ENCODE measurements at regions not wholly inside any gene's neighbourhood (a gene's known extent, or its start where the extent isn't known, plus 50 kb on each side); places are given as distances from the start of the nearest gene placed in this dataset.
"Not testable (repeated sequence)": the region's sequence is repeated elsewhere in the genome, so short reads cannot be mapped to it uniquely, and the experiment has no call there.

DNA sequence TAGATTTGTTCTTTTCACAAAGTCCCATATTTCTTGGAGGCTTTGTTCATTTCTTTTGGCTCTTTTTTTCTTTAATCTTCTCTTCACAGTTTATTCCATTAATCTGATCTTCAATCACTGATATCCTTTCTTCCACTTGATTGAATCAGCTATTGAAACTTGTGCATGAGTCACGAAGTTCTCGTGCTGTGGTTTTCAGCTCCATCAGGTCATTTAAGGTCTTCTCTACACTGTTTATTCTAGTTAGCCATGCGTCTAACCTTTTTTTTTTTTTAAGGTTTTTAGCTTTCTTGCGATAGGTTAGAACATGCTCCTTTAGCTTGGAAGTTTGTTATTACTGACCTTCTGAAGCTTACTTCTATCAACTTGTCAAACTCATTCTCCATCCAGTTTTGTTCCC is 65.8 kb upstream of the TP53I11 start:
- ChIA-PET CTCF (interaction anchor here (0.7 to 1.2 kb wide), 3 partner anchors 10 to 80 kb away, joined by 3 to 4 read pairs (median 3); no protein-coding TSS in a partner anchor), POLR2A (interaction anchor here (1.3 kb wide), 1 partner anchor 14 kb away, joined by 5 read pairs; no protein-coding TSS in a partner anchor)
- H3K36me3 ChIP-seq (replicated peaks in 1 of 2; ENCODE audit: control extremely low read depth in 1 of 2, control insufficient read depth in 1 of 2, extremely low read depth in 1 of 2, insufficient read depth in 2 of 2, low read length in 1 of 2); H3K27ac Mint-ChIP-seq; H3K4me2 ChIP-seq (replicated peaks; ENCODE audit: low read depth, low read length, poor library complexity, severe bottlenecking); ATAC-seq (ENCODE audit: low read depth); intact Hi-C loops (cut with micrococcal nuclease); DNase-seq; H3K9ac ChIP-seq (ENCODE audit: low read length); H2AFZ ChIP-seq (ENCODE audit: insufficient read depth, low read depth, low read length, poor library complexity, severe bottlenecking); H3K4me3 ChIP-seq (ENCODE audit: control extremely low read depth in 1 of 5, extremely low read depth in 1 of 5, insufficient read depth in 1 of 5, low read depth in 2 of 5, low read length in 4 of 5); H3K79me2 ChIP-seq (ENCODE audit: control insufficient read depth, insufficient read depth, low read length); H3K9me3 Mint-ChIP-seq (ENCODE audit: insufficient read depth); H3K27ac ChIP-seq (ENCODE audit: low read length in 2 of 2); H3K9me3 ChIP-seq (ENCODE audit: control extremely low read depth in 1 of 3, control insufficient read depth in 2 of 3, insufficient read depth in 1 of 3, low read length in 2 of 3); H3K4me1 ChIP-seq (ENCODE audit: control insufficient read depth in 2 of 2, insufficient read depth in 2 of 2, low read length in 2 of 2); H4K20me1 ChIP-seq (ENCODE audit: control insufficient read depth, insufficient read depth, low read length, poor library complexity, severe bottlenecking); H3K4me3 Mint-ChIP-seq: not testable (repeated sequence)
- H3K27me3 ChIP-seq (replicated peaks in 1 of 4; ENCODE audit: control extremely low read depth in 1 of 4, control insufficient read depth in 3 of 4, insufficient read depth in 4 of 4, low read length in 3 of 4) = peaks cover 0 to 12% (median 0%) of the 10 kb centered on the region in 4 experiments
- peaks cover 16% of the 10 kb centered on the region for H3K27me3 Mint-ChIP-seq
- WGBS (ENCODE audit: insufficient coverage) = 61% methylated on average over 2 of the region's 4 CpGs
- H3K4me1 Mint-ChIP-seq = peaks cover 19% of the 10 kb centered on the region

DNA sequence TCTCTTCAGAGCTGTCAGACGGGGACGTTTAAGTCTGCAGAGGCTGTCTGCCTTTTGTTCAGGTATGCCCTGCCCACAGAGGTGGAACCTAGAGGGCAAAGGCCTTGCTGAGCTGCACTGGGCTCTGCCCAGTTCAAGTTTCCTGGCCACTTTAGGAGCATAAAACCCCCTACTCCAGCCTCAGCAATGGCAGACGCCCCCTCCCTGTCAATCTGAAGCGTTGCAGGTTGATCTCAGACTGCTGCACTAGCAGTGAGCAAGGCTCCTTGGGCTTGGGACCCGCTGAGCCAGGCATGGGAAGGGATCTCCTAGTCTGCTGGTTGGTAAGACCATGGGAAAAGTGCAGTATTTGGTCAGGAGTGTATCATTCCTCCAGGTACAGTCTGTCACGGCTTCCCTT is 66.6 kb upstream of the TP53I11 start:
- Histone ChIP-seq H4K20me1 (ENCODE audit: control insufficient read depth, insufficient read depth, low read length, poor library complexity, severe bottlenecking) (no peaks in the 10 kb centered on the region), H3K27me3 (replicated peaks in 1 of 4; ENCODE audit: control extremely low read depth in 1 of 4, control insufficient read depth in 3 of 4, insufficient read depth in 4 of 4, low read length in 3 of 4) (peaks cover 0 to 14% (median 0%) of the 10 kb centered on the region in 4 experiments), H2AFZ (ENCODE audit: insufficient read depth, low read depth, low read length, poor library complexity, severe bottlenecking) (no peak overlapping the region), H3K4me2 (replicated peaks; ENCODE audit: low read depth, low read length, poor library complexity, severe bottlenecking) (no peak overlapping the region), H3K4me3 (ENCODE audit: control extremely low read depth in 1 of 5, extremely low read depth in 1 of 5, insufficient read depth in 1 of 5, low read depth in 2 of 5, low read length in 4 of 5) (no peak overlapping the region), H3K4me1 (ENCODE audit: control insufficient read depth in 2 of 2, insufficient read depth in 2 of 2, low read length in 2 of 2) (peaks cover 10 to 11% of the 10 kb centered on the region in 2 donors), H3K9ac (ENCODE audit: low read length) (no peak overlapping the region), H3K79me2 (ENCODE audit: control insufficient read depth, insufficient read depth, low read length) (no peaks in the 10 kb centered on the region), H3K9me3 (ENCODE audit: control extremely low read depth in 1 of 3, control insufficient read depth in 2 of 3, insufficient read depth in 1 of 3, low read length in 2 of 3) (no peaks in the 10 kb centered on the region), H3K36me3 (replicated peaks in 1 of 2; ENCODE audit: control extremely low read depth in 1 of 2, control insufficient read depth in 1 of 2, extremely low read depth in 1 of 2, insufficient read depth in 2 of 2, low read length in 1 of 2) (no peaks in the 10 kb centered on the region), H3K27ac (ENCODE audit: low read length in 2 of 2) (no peak overlapping the region)
- Mint-ChIP-seq H3K9me3 (ENCODE audit: insufficient read depth) (peaks cover 2% of the 10 kb centered on the region), H3K4me3 (no peak overlapping the region), H3K27ac (no peak overlapping the region), H3K4me1 (peaks cover 23% of the 10 kb centered on the region), H3K27me3 (peaks cover 16% of the 10 kb centered on the region)
- TF ChIP-seq, protein P1, sequence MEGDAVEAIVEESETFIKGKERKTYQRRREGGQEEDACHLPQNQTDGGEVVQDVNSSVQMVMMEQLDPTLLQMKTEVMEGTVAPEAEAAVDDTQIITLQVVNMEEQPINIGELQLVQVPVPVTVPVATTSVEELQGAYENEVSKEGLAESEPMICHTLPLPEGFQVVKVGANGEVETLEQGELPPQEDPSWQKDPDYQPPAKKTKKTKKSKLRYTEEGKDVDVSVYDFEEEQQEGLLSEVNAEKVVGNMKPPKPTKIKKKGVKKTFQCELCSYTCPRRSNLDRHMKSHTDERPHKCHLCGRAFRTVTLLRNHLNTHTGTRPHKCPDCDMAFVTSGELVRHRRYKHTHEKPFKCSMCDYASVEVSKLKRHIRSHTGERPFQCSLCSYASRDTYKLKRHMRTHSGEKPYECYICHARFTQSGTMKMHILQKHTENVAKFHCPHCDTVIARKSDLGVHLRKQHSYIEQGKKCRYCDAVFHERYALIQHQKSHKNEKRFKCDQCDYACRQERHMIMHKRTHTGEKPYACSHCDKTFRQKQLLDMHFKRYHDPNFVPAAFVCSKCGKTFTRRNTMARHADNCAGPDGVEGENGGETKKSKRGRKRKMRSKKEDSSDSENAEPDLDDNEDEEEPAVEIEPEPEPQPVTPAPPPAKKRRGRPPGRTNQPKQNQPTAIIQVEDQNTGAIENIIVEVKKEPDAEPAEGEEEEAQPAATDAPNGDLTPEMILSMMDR (IDR thresholded peaks at IDR 0.05) = no peak
- no peak for TF ChIP-seq EZH2 (IDR thresholded peaks at IDR 0.05; ENCODE audit: borderline replicate concordance, insufficient read depth, low read depth, low read length, poor library complexity, severe bottlenecking)
- ChIA-PET POLR2A (interaction anchor here (1.3 kb wide), 1 partner anchor 13 kb away, joined by 5 read pairs; no protein-coding TSS in a partner anchor), CTCF (interaction anchor here (1.1 to 1.2 kb wide), 2 partner anchors 10 to 11 kb away, joined by 3 to 4 read pairs; no protein-coding TSS in a partner anchor)
- WGBS (ENCODE audit: insufficient coverage) = 92% methylated on average over 6 of the region's 6 CpGs
- DNase-seq (no peak), ATAC-seq (ENCODE audit: low read depth) (no peak)
- intact Hi-C loops (cut with micrococcal nuclease) = no loop called here
